GM12892 (cell line): ENCODE measurements at regions not wholly inside any gene's neighbourhood (a gene's known extent, or its start where the extent isn't known, plus 50 kb on each side); places are given as distances from the start of the nearest gene placed in this dataset.

Experiments
- POLR2A ChIP-seq: IDR thresholded peaks from 2 replicates; pipeline ENCODE4 v1.6.1; 2011; ENCODE audit warnings: low read depth, low read length, control low read depth
- POLR2AphosphoS5 ChIP-seq: IDR thresholded peaks from 2 replicates; pipeline ENCODE4 v1.6.1; 2011; ENCODE audit warnings: low read depth, low read length, control low read depth

DNA sequence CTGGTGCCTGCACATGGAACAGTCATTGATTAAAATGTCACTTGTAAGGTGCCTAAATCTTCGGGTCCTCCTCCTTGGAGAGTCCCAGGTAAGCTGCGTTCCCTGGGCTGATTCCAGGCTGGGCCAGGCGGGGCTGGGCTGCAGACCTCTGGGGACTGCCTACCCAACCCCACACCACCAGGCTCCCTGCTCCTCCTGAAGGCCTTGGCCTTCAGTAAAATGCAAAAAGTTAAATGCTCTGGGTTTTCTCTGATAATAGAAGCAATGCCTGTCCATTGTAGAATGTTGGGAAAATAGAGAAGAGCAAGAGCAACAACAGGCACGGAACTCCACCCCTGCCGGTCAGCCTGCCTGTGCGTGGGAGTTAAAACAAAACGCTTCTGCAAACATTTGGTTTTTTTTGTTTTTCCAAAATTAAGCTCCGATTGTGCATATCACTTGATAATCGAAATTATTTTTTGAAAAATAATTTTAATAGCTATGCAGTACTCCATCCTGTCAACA lies 363.9 kb downstream of the SEC14L1 start:
- no peak for TF ChIP-seq POLR2A
- TF ChIP-seq POLR2AphosphoS5, result no peak
